B cell (primary cell): ENCODE measurements at regions not wholly inside any gene's neighbourhood (a gene's known extent, or its start where the extent isn't known, plus 50 kb on each side); places are given as distances from the start of the nearest gene placed in this dataset.

Experiments
- EZH2 ChIP-seq: IDR thresholded peaks from 2 replicates; pipeline ENCODE4 v1.6.1; 2012; ENCODE audit warnings: borderline replicate concordance, low read depth, mild to moderate bottlenecking, moderate library complexity, low read length; ENCODE audit not compliant: insufficient read depth, poor library complexity, severe bottlenecking
- TF ChIP-seq, protein P1 (sequence below): fragments of 200-600 bp; IDR thresholded peaks from one replicate; pipeline ENCODE4 v1.8.0; 2022; ENCODE audit warnings: antibody characterized with exemption, mild to moderate bottlenecking

DNA sequence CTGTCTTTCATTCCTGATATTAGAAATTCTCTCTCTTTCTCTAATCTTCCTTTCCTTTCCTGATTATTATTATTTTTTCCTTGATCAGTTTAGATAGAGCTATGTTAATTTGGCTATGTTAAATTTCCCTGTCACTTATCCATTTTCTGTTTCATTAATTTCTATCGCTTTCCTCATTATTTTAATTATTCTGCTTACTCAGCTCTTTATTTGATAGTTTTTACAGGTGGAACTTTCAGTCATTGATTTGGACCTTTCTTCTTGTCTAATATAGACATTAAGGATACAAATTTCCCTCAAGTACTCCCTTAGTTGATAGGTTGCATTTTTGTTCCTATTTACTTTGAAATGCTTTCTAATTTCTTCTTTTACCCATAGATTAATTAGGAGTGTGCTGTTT, 442.3 kb downstream of the CDH26 start:
- TF ChIP-seq, protein P1, sequence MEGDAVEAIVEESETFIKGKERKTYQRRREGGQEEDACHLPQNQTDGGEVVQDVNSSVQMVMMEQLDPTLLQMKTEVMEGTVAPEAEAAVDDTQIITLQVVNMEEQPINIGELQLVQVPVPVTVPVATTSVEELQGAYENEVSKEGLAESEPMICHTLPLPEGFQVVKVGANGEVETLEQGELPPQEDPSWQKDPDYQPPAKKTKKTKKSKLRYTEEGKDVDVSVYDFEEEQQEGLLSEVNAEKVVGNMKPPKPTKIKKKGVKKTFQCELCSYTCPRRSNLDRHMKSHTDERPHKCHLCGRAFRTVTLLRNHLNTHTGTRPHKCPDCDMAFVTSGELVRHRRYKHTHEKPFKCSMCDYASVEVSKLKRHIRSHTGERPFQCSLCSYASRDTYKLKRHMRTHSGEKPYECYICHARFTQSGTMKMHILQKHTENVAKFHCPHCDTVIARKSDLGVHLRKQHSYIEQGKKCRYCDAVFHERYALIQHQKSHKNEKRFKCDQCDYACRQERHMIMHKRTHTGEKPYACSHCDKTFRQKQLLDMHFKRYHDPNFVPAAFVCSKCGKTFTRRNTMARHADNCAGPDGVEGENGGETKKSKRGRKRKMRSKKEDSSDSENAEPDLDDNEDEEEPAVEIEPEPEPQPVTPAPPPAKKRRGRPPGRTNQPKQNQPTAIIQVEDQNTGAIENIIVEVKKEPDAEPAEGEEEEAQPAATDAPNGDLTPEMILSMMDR = no peak
- TF ChIP-seq EZH2 = no peak
